GM18511 (cell line): ENCODE measurements at regions not wholly inside any gene's neighbourhood (a gene's known extent, or its start where the extent isn't known, plus 50 kb on each side); places are given as distances from the start of the nearest gene placed in this dataset.
"Not testable (repeated sequence)": the region's sequence is repeated elsewhere in the genome, so short reads cannot be mapped to it uniquely, and the experiment has no call there.

ENCODE experiments used
- ATAC-seq: cut with Tn5 transposase; IDR thresholded peaks from one replicate; pipeline ENCODE4 v1.9.1; 2021; ENCODE audit warnings: mild to moderate bottlenecking, moderate library complexity; ENCODE audit not compliant: unreplicated experiment

GRCh38 chr14:55845963-55846825 is 266.2 kb downstream of the KTN1 start:
- ATAC-seq, result no peak

GRCh38 chr14:55846826-55847446 is 266.9 kb downstream of the KTN1 start:
- no peak for ATAC-seq

GRCh38 chr14:55847766-55848165 is 267.8 kb downstream of the KTN1 start:
- ATAC-seq, result no peak

GRCh38 chr14:55848964-55849363 is 269.0 kb downstream of the KTN1 start:
- no peak for ATAC-seq

GRCh38 chr14:55849833-55850232 is 268.4 kb upstream of the PELI2 start:
- ATAC-seq, result no peak

GRCh38 chr14:55850825-55851241 is 267.4 kb upstream of the PELI2 start:
- ATAC-seq, result no peak

- no peak for ATAC-seq
These were observed 266.9 kb upstream of the PELI2 start for GRCh38 chr14:55851301-55851700.

GRCh38 chr14:55851961-55852360 is 266.2 kb upstream of the PELI2 start:
- ATAC-seq, result no peak

GRCh38 chr14:55855751-55856150 is 262.5 kb upstream of the PELI2 start:
- ATAC-seq, result no peak

GRCh38 chr14:55858604-55859003 is 259.6 kb upstream of the PELI2 start:
- no peak for ATAC-seq

GRCh38 chr14:55861561-55861960 is 256.6 kb upstream of the PELI2 start:
- ATAC-seq, result not testable (repeated sequence)

- no peak for ATAC-seq
These were observed 253.1 kb upstream of the PELI2 start for GRCh38 chr14:55864890-55865655.

GRCh38 chr14:55867311-55867710 is 250.9 kb upstream of the PELI2 start:
- no peak for ATAC-seq

GRCh38 chr14:55867719-55868118 is 250.5 kb upstream of the PELI2 start:
- ATAC-seq, result no peak

GRCh38 chr14:55869397-55870049 is 248.7 kb upstream of the PELI2 start:
- no peak for ATAC-seq

- no peak for ATAC-seq
These were observed 245.0 kb upstream of the PELI2 start for GRCh38 chr14:55873169-55873568.

- no peak for ATAC-seq
These were observed 243.4 kb upstream of the PELI2 start for GRCh38 chr14:55874785-55875184.

- ATAC-seq, result no peak
These were observed 240.3 kb upstream of the PELI2 start for GRCh38 chr14:55877942-55878341.

- ATAC-seq, result no peak
These were observed 236.5 kb upstream of the PELI2 start for GRCh38 chr14:55881577-55882241.

- no peak for ATAC-seq
These were observed 233.4 kb upstream of the PELI2 start for GRCh38 chr14:55884819-55885218.

GRCh38 chr14:55889124-55889523 is 229.1 kb upstream of the PELI2 start:
- no peak for ATAC-seq
